ENCODE measurements at regions not wholly inside any gene's neighbourhood (a gene's known extent, or its start where the extent isn't known, plus 50 kb on each side); places are given as distances from the start of the nearest gene placed in this dataset.

DNA sequence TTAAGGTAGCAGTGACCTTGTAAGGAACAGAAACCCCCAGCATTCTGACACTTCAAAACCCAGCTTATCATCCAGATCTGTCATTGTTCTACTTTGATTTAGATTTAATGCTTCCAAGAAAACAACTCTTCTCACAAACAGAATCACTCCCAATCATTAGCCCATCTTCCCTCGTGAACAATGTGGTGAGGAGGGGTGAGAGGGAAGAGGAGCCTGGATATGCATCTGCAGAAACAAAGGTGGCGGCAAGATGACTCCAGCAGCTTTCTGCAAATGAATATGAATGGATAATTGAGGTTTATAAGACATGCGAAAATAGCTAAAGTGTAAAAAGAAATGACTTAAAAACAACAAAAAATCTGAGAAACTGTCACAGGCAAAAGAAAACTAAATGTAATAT is 859.9 kb upstream of the SLC10A2 start:
- no peak overlapping the region for H3K4me3 ChIP-seq (ENCODE audit: low read depth, poor library complexity, severe bottlenecking)
- WGBS, 2 donors, result 60 to 77% methylated on average over 3 of the region's 3 CpGs
- TF ChIP-seq POLR2A (IDR thresholded peaks at IDR 0.05) (no peak), CTCF (IDR thresholded peaks at IDR 0.05) (no peak)
- intact Hi-C loops (cut with DNase I; ENCODE audit: low total_unique reads), result no loop called here
- no peak for DNase-seq (ENCODE audit: low spot score in 2 of 2)

GRCh38 chr13:103908911-103909310 is 842.7 kb upstream of the SLC10A2 start:
- 61 to 78% methylated on average over 1 of the region's 1 CpG for WGBS, 2 donors
- H3K4me3 ChIP-seq (ENCODE audit: low read depth, poor library complexity, severe bottlenecking), result no peak overlapping the region
- TF ChIP-seq POLR2A (IDR thresholded peaks at IDR 0.05), result no peak
- DNase-seq (ENCODE audit: low spot score in 2 of 2), result no peak
- intact Hi-C loops (cut with DNase I; ENCODE audit: low total_unique reads), result no loop called here

- intact Hi-C loops (cut with DNase I; ENCODE audit: low total_unique reads), result no loop called here
- no peak overlapping the region for H3K4me3 ChIP-seq (ENCODE audit: low read depth, poor library complexity, severe bottlenecking)
- no peak for DNase-seq (ENCODE audit: low spot score in 2 of 2)
- no peak for TF ChIP-seq POLR2A (IDR thresholded peaks at IDR 0.05)
- TF ChIP-seq CTCF (IDR thresholded peaks at IDR 0.05), result no peak
- 66 to 70% methylated on average over 5 of the region's 5 CpGs for WGBS, 2 donors
Measured at GRCh38 chr13:103908274-103908673, 842.1 kb upstream of the SLC10A2 start.

- no peak for DNase-seq (ENCODE audit: low spot score in 2 of 2)
- TF ChIP-seq POLR2A (IDR thresholded peaks at IDR 0.05) (no peak), CTCF (IDR thresholded peaks at IDR 0.05) (no peak)
- intact Hi-C loops (cut with DNase I; ENCODE audit: low total_unique reads), result no loop called here
- H3K4me3 ChIP-seq (ENCODE audit: low read depth, poor library complexity, severe bottlenecking), result no peak overlapping the region
- WGBS, 2 donors, result 69 to 81% methylated on average over 4 of the region's 4 CpGs
Measured at GRCh38 chr13:103903790-103904189, 837.6 kb upstream of the SLC10A2 start.

DNA sequence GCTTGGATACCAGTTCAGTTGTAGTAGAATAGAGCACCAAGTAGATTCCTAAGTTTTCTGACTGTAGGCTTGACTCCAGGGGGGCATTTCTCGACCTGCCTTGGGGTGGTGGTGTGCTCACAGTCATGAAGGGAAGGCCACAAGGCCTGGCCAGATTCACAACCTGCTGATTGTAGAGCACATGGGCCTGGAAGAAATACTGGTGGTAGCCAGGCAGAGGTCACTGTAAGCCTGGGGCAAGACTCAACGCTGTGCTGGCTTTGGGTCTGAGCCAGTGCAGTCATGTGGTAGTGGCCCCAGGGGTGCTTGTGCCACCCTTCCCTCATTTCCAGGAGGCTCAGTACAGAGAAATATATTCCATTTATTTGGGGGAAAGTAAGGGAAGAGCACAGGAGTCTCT is 832.3 kb upstream of the SLC10A2 start:
- intact Hi-C loops (cut with DNase I; ENCODE audit: low total_unique reads), result no loop called here
- 72 to 77% methylated on average over 2 of the region's 2 CpGs for WGBS, 2 donors
- DNase-seq (ENCODE audit: low spot score in 2 of 2), result no peak
- no peak for TF ChIP-seq CTCF (IDR thresholded peaks at IDR 0.05)
- no peak overlapping the region for H3K4me3 ChIP-seq (ENCODE audit: low read depth, poor library complexity, severe bottlenecking)

DNA sequence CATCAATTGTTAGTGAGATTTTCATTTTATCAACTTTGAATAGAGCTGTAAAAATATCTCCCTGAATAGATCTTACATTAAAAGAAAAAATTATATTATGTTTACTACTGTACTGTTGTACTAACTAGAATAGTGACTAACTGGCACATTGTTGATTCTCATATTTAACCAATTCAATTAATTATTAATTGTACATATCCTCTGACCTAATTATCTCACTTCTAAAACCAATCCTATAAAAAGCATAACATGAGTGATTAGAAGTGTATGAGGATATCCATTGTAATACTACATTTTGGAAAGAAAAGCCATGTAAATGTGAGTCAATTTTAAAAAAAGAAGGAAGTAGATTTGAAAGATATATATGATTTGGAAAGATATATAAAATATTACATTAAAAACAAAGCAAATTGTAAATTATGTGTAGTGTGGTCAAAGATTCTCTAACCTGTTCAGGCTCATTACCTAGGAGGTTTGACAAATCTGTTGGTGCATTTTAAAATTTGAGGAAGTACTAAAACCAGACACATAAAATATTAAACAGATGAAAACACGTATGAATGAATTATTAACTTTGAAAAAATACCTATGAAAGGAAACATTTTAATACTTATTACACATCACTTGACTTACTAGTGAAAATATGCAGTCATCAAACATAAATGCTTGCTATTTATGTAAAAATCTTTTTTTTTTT is 829.8 kb upstream of the SLC10A2 start:
- H3K4me3 ChIP-seq (ENCODE audit: low read depth, poor library complexity, severe bottlenecking), result no peak overlapping the region
- WGBS, 2 donors, result 43 to 66% methylated on average over 1 of the region's 1 CpG
- TF ChIP-seq CTCF (IDR thresholded peaks at IDR 0.05) (no peak), POLR2A (IDR thresholded peaks at IDR 0.05) (no peak)
- intact Hi-C loops (cut with DNase I; ENCODE audit: low total_unique reads), result no loop called here
- no peak for DNase-seq (ENCODE audit: low spot score in 2 of 2)

Data from lower leg skin (tissue), 4 donors.